Glutamatergic neuron (in vitro differentiated cells): ENCODE measurements at regions not wholly inside any gene's neighbourhood (a gene's known extent, or its start where the extent isn't known, plus 50 kb on each side); places are given as distances from the start of the nearest gene placed in this dataset.

Experiments used
- DNase-seq: peaks from one replicate; pipeline ENCODE4 v3.0.0; 2022
- H3K27ac Mint-ChIP-seq: one replicate; pipeline ENCODE4 v1.8.0; 2020; ENCODE audit warnings: mild to moderate bottlenecking, mixed read lengths, inconsistent platforms; ENCODE audit not compliant: unreplicated experiment
- H3K27me3 Mint-ChIP-seq: one replicate; pipeline ENCODE4 v1.8.0; 2020; ENCODE audit warnings: mild to moderate bottlenecking, moderate library complexity, mixed read lengths, inconsistent platforms; ENCODE audit not compliant: unreplicated experiment
- H3K36me3 Mint-ChIP-seq: one replicate; pipeline ENCODE4 v1.8.0; 2020; ENCODE audit warnings: mild to moderate bottlenecking, mixed read lengths, inconsistent platforms; ENCODE audit not compliant: unreplicated experiment
- H3K4me1 Mint-ChIP-seq: one replicate; pipeline ENCODE4 v1.8.0; 2020; ENCODE audit warnings: mild to moderate bottlenecking, low read depth, mixed read lengths, inconsistent platforms; ENCODE audit not compliant: unreplicated experiment
- H3K4me3 Mint-ChIP-seq: one replicate; pipeline ENCODE4 v1.8.0; 2020; ENCODE audit warnings: mild to moderate bottlenecking, mixed read lengths, inconsistent platforms; ENCODE audit not compliant: unreplicated experiment
- H3K9me3 Mint-ChIP-seq: one replicate; pipeline ENCODE4 v1.8.0; 2020; ENCODE audit warnings: mild to moderate bottlenecking, moderate library complexity, mixed read lengths, inconsistent platforms; ENCODE audit not compliant: unreplicated experiment
- TF ChIP-seq, protein P1 (sequence below): fragments of 200-600 bp; sonication (generic); IDR thresholded peaks from one replicate; pipeline ENCODE4 v1.5.0; 2021; ENCODE audit not compliant: partially characterized antibody, unreplicated experiment

- DNase-seq, result no peak
- H3K27me3 Mint-ChIP-seq, result no peaks in the 10 kb centered on the region
- no peak overlapping the region for H3K4me3 Mint-ChIP-seq
- TF ChIP-seq, protein P1, sequence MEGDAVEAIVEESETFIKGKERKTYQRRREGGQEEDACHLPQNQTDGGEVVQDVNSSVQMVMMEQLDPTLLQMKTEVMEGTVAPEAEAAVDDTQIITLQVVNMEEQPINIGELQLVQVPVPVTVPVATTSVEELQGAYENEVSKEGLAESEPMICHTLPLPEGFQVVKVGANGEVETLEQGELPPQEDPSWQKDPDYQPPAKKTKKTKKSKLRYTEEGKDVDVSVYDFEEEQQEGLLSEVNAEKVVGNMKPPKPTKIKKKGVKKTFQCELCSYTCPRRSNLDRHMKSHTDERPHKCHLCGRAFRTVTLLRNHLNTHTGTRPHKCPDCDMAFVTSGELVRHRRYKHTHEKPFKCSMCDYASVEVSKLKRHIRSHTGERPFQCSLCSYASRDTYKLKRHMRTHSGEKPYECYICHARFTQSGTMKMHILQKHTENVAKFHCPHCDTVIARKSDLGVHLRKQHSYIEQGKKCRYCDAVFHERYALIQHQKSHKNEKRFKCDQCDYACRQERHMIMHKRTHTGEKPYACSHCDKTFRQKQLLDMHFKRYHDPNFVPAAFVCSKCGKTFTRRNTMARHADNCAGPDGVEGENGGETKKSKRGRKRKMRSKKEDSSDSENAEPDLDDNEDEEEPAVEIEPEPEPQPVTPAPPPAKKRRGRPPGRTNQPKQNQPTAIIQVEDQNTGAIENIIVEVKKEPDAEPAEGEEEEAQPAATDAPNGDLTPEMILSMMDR, result no peak
- no peaks in the 10 kb centered on the region for H3K4me1 Mint-ChIP-seq
- no peaks in the 10 kb centered on the region for H3K9me3 Mint-ChIP-seq
- H3K27ac Mint-ChIP-seq, result no peak overlapping the region
- H3K36me3 Mint-ChIP-seq, result no peaks in the 10 kb centered on the region
These were observed 1995.6 kb upstream of the RAG2 start for GRCh38 chr11:38593649-38594048.

- Mint-ChIP-seq H3K27me3 (no peaks in the 10 kb centered on the region), H3K4me1 (no peaks in the 10 kb centered on the region), H3K9me3 (no peaks in the 10 kb centered on the region), H3K4me3 (no peak overlapping the region), H3K36me3 (no peaks in the 10 kb centered on the region), H3K27ac (no peak overlapping the region)
- TF ChIP-seq, protein P1, result no peak
- no peak for DNase-seq
These were observed 1984.7 kb upstream of the RAG2 start for GRCh38 chr11:38582756-38583155.

DNA sequence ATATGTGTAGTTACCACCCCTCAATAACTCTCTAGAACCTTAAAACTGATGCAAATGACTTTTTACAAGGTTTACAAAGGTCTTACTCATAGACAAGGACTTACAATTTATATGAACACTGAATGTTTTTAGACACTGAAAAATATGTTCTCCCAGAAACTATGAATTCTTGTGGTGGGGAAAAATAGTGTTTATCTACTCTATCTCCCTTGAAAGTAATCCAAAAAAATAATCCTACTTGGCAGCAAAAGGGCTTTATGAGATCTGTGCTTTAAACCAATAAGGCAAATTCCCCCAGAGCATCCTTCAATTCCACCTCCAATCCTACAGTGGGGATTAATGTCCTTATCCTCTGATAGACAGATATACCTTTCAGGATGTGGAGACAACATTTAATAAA lies 1984.1 kb upstream of the RAG2 start:
- no peaks in the 10 kb centered on the region for H3K27me3 Mint-ChIP-seq
- H3K4me3 Mint-ChIP-seq, result no peak overlapping the region
- DNase-seq, result no peak
- H3K4me1 Mint-ChIP-seq, result no peaks in the 10 kb centered on the region
- TF ChIP-seq, protein P1, result no peak
- H3K36me3 Mint-ChIP-seq, result peaks cover 5% of the 10 kb centered on the region
- no peak overlapping the region for H3K27ac Mint-ChIP-seq
- H3K9me3 Mint-ChIP-seq, result peaks cover under 1% of the 10 kb centered on the region

DNA sequence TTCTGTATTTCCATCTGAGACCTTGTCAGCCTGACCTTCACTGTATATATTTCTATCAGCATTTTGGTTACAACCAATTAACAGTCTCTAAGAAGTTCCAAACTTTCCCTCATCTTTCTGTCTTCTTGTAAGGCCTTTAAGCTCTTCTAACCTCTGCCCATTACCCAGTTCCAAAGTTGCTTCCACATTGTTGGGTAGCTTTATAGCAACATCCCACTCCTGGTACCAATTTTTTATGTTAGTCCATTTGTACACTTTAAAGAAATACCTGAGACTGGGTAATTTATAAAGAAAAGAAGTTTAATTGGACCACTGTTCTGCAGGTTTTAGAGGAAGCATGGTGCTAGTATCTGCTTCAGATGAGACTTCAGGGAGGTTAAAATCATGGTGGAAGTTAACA lies 1979.7 kb upstream of the RAG2 start:
- H3K36me3 Mint-ChIP-seq, result peaks cover 7% of the 10 kb centered on the region
- peaks cover 2% of the 10 kb centered on the region for H3K27me3 Mint-ChIP-seq
- no peak overlapping the region for H3K27ac Mint-ChIP-seq
- peaks cover 2% of the 10 kb centered on the region for H3K9me3 Mint-ChIP-seq
- TF ChIP-seq, protein P1, result no peak
- H3K4me1 Mint-ChIP-seq, result no peaks in the 10 kb centered on the region
- no peak overlapping the region for H3K4me3 Mint-ChIP-seq
- DNase-seq, result no peak

DNA sequence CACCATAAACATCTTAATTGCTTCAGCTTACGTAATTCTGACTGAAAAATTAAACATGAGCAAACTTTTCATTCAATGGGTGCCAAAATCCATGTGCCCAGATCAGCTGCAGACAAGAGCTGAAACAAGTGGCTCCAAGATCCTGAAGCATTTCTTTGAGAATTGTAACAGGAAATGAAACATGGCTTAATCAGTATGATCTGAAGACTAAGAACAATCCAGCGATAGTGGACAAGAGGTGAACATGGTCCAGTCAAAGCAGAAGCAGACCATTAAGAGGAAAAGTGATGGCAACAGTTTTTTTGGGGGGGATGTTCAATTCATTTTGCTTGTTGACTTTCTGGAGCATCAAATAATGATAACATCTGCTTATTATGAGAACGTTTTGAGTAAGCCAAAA lies 1964.5 kb upstream of the RAG2 start:
- no peak for DNase-seq
- H3K27me3 Mint-ChIP-seq, result no peaks in the 10 kb centered on the region
- H3K4me1 Mint-ChIP-seq, result no peaks in the 10 kb centered on the region
- no peaks in the 10 kb centered on the region for H3K36me3 Mint-ChIP-seq
- no peak overlapping the region for H3K27ac Mint-ChIP-seq
- TF ChIP-seq, protein P1, result no peak
- H3K4me3 Mint-ChIP-seq, result no peak overlapping the region
- H3K9me3 Mint-ChIP-seq, result no peaks in the 10 kb centered on the region
